GM10248 (cell line): ENCODE measurements at regions not wholly inside any gene's neighbourhood (a gene's known extent, or its start where the extent isn't known, plus 50 kb on each side); places are given as distances from the start of the nearest gene placed in this dataset.
"Not testable (repeated sequence)": the region's sequence is repeated elsewhere in the genome, so short reads cannot be mapped to it uniquely, and the experiment has no call there.

Source experiments
- CTCF ChIA-PET: fragments of 300-600 bp; sonication (Branson Sonifier 250); formaldehyde crosslinking; extraction: SDS; loops from one replicate; lab custom pipeline; 2021; ENCODE audit warnings: antibody characterized with exemption; lab: Yijun Ruan, JAX
- POLR2A ChIA-PET: fragments of 350-650 bp; sonication (Branson Sonifier 250); formaldehyde crosslinking; extraction: SDS; loops from one replicate; lab custom pipeline; 2020; ENCODE audit warnings: antibody characterized with exemption; lab: Yijun Ruan, JAX
- DNase-seq: peaks from one replicate; pipeline ENCODE4 v3.0.0; 2012; ENCODE audit errors: extremely low spot score
- CTCF ChIP-seq: IDR thresholded peaks from 2 replicates; pipeline ENCODE4 v1.5.1; 2012; ENCODE audit warnings: mild to moderate bottlenecking, low read depth; ENCODE audit errors: extremely low read depth, missing control alignments, control extremely low read depth

GRCh38 chr3:164737174-164737573 is 341.1 kb downstream of the SI start:
- ChIA-PET POLR2A (no interaction called here), CTCF (interaction anchor here (1.3 kb wide), 1 partner anchor 15 kb away, joined by 3 read pairs; no protein-coding TSS in a partner anchor)
- TF ChIP-seq CTCF, result no peak
- DNase-seq, result no peak

DNA sequence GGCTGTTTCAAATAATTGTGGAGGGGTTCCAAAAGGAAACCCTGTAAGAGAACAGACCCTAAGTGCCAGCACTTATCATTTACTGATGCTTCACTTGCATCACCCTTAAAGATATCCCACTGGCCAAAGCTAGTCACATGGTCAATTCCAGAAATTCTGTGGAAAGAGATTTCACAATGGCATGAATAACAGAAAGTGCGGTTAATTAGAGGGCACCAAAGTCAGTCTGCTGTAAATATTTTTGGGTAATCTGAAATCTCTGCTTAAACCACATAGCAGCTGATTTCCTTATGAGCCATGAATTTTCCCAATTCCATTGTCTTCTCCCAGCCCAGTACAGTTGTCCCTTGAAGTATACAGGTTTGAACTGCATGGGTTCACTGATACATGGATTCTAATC is 346.1 kb downstream of the SI start:
- ChIA-PET POLR2A (no interaction called here), CTCF (interaction anchor here (1.0 kb wide), 1 partner anchor 13 kb away, joined by 3 read pairs; no protein-coding TSS in a partner anchor)
- DNase-seq, result no peak
- no peak for TF ChIP-seq CTCF

GRCh38 chr3:164730815-164731360 is 347.4 kb downstream of the SI start:
- POLR2A ChIA-PET, result no interaction called here
- CTCF ChIA-PET, result no interaction called here
- TF ChIP-seq CTCF, result no peak
- DNase-seq, result no peak

- TF ChIP-seq CTCF, result no peak
- CTCF ChIA-PET, result no interaction called here
- DNase-seq, result no peak
- POLR2A ChIA-PET, result no interaction called here
Observed at GRCh38 chr3:164723396-164723795, 354.9 kb downstream of the SI start.

GRCh38 chr3:164702808-164703207 is 375.5 kb downstream of the SI start:
- CTCF ChIA-PET, POLR2A ChIA-PET, DNase-seq: not testable (repeated sequence)

DNA sequence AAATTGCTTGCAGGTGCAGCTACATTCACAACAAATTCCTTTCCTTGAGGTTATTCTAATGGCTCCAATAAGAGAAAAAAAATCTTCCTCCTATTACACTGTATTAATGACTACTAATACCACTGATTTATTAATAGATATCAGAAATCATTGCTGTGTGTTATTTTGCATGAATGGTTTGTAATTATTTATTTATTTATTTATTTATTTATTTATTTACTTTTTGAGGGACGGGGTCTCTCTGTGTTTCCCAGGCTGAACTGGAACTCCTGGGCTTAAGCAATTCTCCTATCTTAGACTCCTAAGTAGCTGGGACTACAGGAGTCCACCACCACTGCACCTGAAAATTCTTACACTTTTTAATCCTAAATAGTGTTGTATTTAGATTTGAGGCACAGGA is 390.4 kb downstream of the SI start:
- ChIA-PET CTCF (no interaction called here), POLR2A (no interaction called here)
- no peak for TF ChIP-seq CTCF
- DNase-seq, result no peak

DNA sequence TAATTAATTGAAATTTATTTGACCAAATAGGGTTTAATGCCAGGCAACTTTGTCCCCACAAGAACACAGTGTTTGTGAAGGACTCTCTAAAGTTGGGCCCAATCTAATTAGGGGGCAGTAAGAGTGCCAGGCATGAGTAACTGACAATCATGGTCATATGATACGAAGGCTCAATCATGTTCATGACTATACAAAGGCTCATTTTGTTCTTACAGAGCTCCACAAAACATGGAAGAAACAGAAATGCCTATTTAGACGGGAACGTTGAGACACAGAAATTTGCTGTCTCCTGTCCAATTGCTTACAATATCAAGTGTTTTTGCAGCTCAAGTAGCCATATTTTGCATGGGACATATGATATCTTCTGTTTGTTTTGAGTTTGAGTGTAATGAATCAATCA is 391.1 kb downstream of the SI start:
- no peak for DNase-seq
- ChIA-PET CTCF (no interaction called here), POLR2A (no interaction called here)
- no peak for TF ChIP-seq CTCF
